SK-N-SH (cell line): ENCODE measurements at regions not wholly inside any gene's neighbourhood (a gene's known extent, or its start where the extent isn't known, plus 50 kb on each side); places are given as distances from the start of the nearest gene placed in this dataset.

Experiments
- CTCF ChIA-PET: fragments of 300-600, 350-600 bp; formaldehyde crosslinking; extraction: SDS; loops from one replicate; lab custom pipeline; 2021; lab: Yijun Ruan, JAX
- POLR2A ChIA-PET: fragments of 350-600 bp; sonication (Branson Sonifier 250); formaldehyde crosslinking; extraction: SDS; loops from one replicate; lab custom pipeline; 2020; ENCODE audit warnings: antibody characterized with exemption, inconsistent platforms; lab: Yijun Ruan, JAX
- DNase-seq: peaks from one replicate; pipeline ENCODE4 v3.0.0; 2012
- H2AFZ ChIP-seq: fragments of 200-600 bp; sonication (generic); 2 replicates; pipeline ENCODE4 v1.8.1; 2016; ENCODE audit warnings: antibody characterized with exemption, mild to moderate bottlenecking, low read depth
- H3F3A ChIP-seq: fragments of 200-600 bp; sonication (generic); replicated peaks from 2 replicates; pipeline ENCODE3; 2016; ENCODE audit warnings: antibody characterized with exemption, mild to moderate bottlenecking; ENCODE audit not compliant: insufficient read depth
- H3K27ac ChIP-seq, 2 experiments: fragments of 200-500 bp in 1 of 2; fragments of 200-600 bp in 1 of 2; sonication (Bioruptor generic) in 1 of 2; sonication (generic), shearing (Covaris generic) in 1 of 2; 2 replicates each; pipeline versions ENCODE4 v1.5.1 to v1.6.1; 2014 to 2016; ENCODE audit warnings: low read depth in 2 of 2, inconsistent platforms in 1 of 2, low read length in 1 of 2, mild to moderate bottlenecking in 1 of 2, mixed read lengths in 1 of 2
- H3K27me3 ChIP-seq: fragments of 200-600 bp; sonication (generic), shearing (Covaris generic); 2 replicates; pipeline ENCODE4 v1.6.1; 2016; ENCODE audit warnings: mixed run types; ENCODE audit not compliant: insufficient read depth
- H3K36me3 ChIP-seq, 2 experiments: fragments of 200-500 bp in 1 of 2; fragments of 200-600 bp in 1 of 2; sonication (Bioruptor generic) in 1 of 2; sonication (generic) in 1 of 2; replicated peaks in 1 of 2; 2 replicates each; pipeline versions ENCODE3 to v1.5.1; 2014 to 2016; ENCODE audit warnings: low read length in 1 of 2, mild to moderate bottlenecking in 1 of 2; ENCODE audit not compliant: insufficient read depth in 2 of 2, control insufficient read depth in 1 of 2
- H3K4me1 ChIP-seq, 2 experiments: fragments of 200-500 bp in 1 of 2; fragments of 200-600 bp in 1 of 2; sonication (Bioruptor generic) in 1 of 2; sonication (generic), shearing (Covaris generic) in 1 of 2; 2 replicates each; pipeline versions ENCODE4 v1.5.1 to v1.6.1; 2014 to 2016; ENCODE audit warnings: low read depth in 1 of 2, low read length in 1 of 2, mixed run types in 1 of 2; ENCODE audit not compliant: insufficient read depth in 2 of 2, control insufficient read depth in 1 of 2
- H3K4me2 ChIP-seq: fragments of 200-600 bp; sonication (generic), shearing (Covaris generic); 2 replicates; pipeline ENCODE4 v1.6.1; 2017; ENCODE audit warnings: mixed run types
- H3K4me3 ChIP-seq, 2 experiments: fragments of 200-500 bp in 1 of 2; fragments of 200-600 bp in 1 of 2; sonication (Bioruptor generic) in 1 of 2; sonication (generic), shearing (Covaris generic) in 1 of 2; 2 replicates each; pipeline versions ENCODE4 v1.5.1 to v1.8.1; 2014 to 2016; ENCODE audit warnings: low read depth in 2 of 2, inconsistent platforms in 1 of 2, low read length in 1 of 2, mild to moderate bottlenecking in 1 of 2, mixed read lengths in 1 of 2, moderate library complexity in 1 of 2
- H3K79me2 ChIP-seq: fragments of 200-600 bp; sonication (generic); 2 replicates; pipeline ENCODE4 v1.8.1; 2017; ENCODE audit warnings: mild to moderate bottlenecking; ENCODE audit not compliant: insufficient read depth
- H3K9ac ChIP-seq: fragments of 200-600 bp; sonication (generic); 2 replicates; pipeline ENCODE4 v1.6.1; 2017; ENCODE audit warnings: mixed run types
- H3K9me2 ChIP-seq: fragments of 200-600 bp; sonication (generic); 2 replicates; pipeline ENCODE4 v1.6.1; 2017; ENCODE audit warnings: mixed run types
- H3K9me3 ChIP-seq: fragments of 200-600 bp; sonication (generic); 2 replicates; pipeline ENCODE4 v1.6.1; 2017; ENCODE audit warnings: mixed run types, mild to moderate bottlenecking, moderate library complexity
- H4K20me1 ChIP-seq: fragments of 200-600 bp; sonication (generic); 2 replicates; pipeline ENCODE4 v1.6.1; 2017; ENCODE audit warnings: mild to moderate bottlenecking, mixed run types; ENCODE audit not compliant: insufficient read depth
- EP300 ChIP-seq, 2 experiments: IDR thresholded peaks; 2 replicates each; pipeline versions ENCODE4 v1.4.0 to v1.6.1; 2012; ENCODE audit warnings: borderline replicate concordance in 1 of 2, low read depth in 1 of 2, low read length in 1 of 2
- EZH2phosphoT487 ChIP-seq: fragments of 200-600 bp; sonication (generic); IDR thresholded peaks from 2 replicates; pipeline ENCODE4 v1.6.1; 2017; ENCODE audit warnings: low read depth, mixed run types, mild to moderate bottlenecking, antibody characterized with exemption, moderate library complexity, borderline replicate concordance
- FOSL2 ChIP-seq: IDR thresholded peaks from 2 replicates; pipeline ENCODE4 v1.4.0; 2012; ENCODE audit warnings: low read depth, mild to moderate bottlenecking, moderate library complexity, borderline replicate concordance
- GABPA ChIP-seq: IDR thresholded peaks from 2 replicates; pipeline ENCODE4 v1.4.0; 2012; ENCODE audit warnings: low read depth, mild to moderate bottlenecking
- GATA2 ChIP-seq: sonication (generic); formaldehyde crosslinking; IDR thresholded peaks from 2 replicates; pipeline ENCODE4 v1.5.0; 2020; ENCODE audit warnings: mild to moderate bottlenecking, missing genetic modification reagents
- JUND ChIP-seq: IDR thresholded peaks from 2 replicates; pipeline ENCODE4 v1.4.0; 2012
- NFIC ChIP-seq: IDR thresholded peaks from 2 replicates; pipeline ENCODE4 v1.4.0; 2012; ENCODE audit warnings: borderline replicate concordance
- RCOR1 ChIP-seq: fragments of 150-350 bp; IDR thresholded peaks from 2 replicates; pipeline ENCODE4 v1.6.1; 2017; ENCODE audit warnings: antibody characterized with exemption, low read length
- RXRA ChIP-seq: IDR thresholded peaks from 2 replicates; pipeline ENCODE4 v1.4.0; 2012; ENCODE audit warnings: low read depth, mild to moderate bottlenecking, borderline replicate concordance
- SMC3 ChIP-seq: IDR thresholded peaks from 2 replicates; pipeline ENCODE4 v1.6.1; 2012; ENCODE audit warnings: low read depth, low read length, improper control_type of control experiment
- TAF1 ChIP-seq: IDR thresholded peaks from 2 replicates; pipeline ENCODE4 v1.6.1; 2012; ENCODE audit warnings: low read depth, mild to moderate bottlenecking, low read length, moderate library complexity, borderline replicate concordance
- TCF12 ChIP-seq: IDR thresholded peaks from 2 replicates; pipeline ENCODE4 v1.4.0; 2012
- WGBS: methylation state at CpG from one replicate; pipeline ENCODE4 v1.1.6; 2017; ENCODE audit warnings: low lambda C conversion rate; 5-methylcytosine and 5-hydroxymethylcytosine counted together
- TF ChIP-seq, protein P1 (sequence below): IDR thresholded peaks from 2 replicates; pipeline ENCODE4 v1.4.0; 2012; ENCODE audit warnings: low read depth, borderline replicate concordance
- TF ChIP-seq, protein P2 (sequence below): IDR thresholded peaks from 2 replicates; pipeline ENCODE4; 2012
- TF ChIP-seq, protein P3 (sequence below): fragments of 150-350 bp; IDR thresholded peaks from 2 replicates; pipeline ENCODE4 v1.6.1; 2017; ENCODE audit warnings: antibody characterized with exemption, low read length, low read depth, borderline replicate concordance
- TF ChIP-seq, protein P4 (sequence below): IDR thresholded peaks from 2 replicates; pipeline ENCODE4 v1.6.1; 2012; ENCODE audit warnings: mild to moderate bottlenecking, low read depth, low read length, moderate library complexity
- TF ChIP-seq, protein P5 (sequence below): IDR thresholded peaks from 2 replicates; pipeline ENCODE4 v1.4.0; 2012; ENCODE audit warnings: low read depth

DNA sequence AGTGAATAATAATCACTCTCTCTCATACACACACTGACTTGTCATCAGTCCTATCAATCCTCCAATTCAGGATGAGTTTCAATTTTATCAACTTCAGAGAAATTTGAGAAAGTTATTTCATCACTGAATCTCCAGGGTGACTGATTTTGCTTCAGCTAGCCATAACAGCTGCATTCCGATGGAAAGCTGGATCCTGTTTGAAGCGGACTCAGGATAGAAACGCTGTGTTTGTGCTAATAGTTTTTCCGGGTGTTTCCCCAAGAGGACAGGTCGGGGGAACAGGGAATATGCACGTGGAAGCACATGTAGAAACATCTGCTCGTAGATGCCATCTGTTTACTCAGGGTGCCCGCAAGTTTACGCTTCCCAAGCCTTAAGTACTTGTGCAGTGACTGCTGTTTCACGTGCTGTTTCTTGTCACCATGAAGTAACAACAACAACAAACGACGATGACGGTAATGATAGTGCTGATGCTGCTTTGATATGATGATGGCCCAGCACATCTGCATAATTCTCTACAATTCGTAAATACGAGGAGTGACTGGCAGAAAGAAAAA, 263.7 kb upstream of the DAPK1 start:
- POLR2A ChIA-PET: interaction anchor here (0.6 kb wide), 1 partner anchor 151 kb away, joined by 4 read pairs; no protein-coding TSS in a partner anchor
- CTCF ChIA-PET: no interaction called here
- Histone ChIP-seq H3K9me3 (no peaks in the 10 kb centered on the region), H3K4me3 (no peak overlapping the region), H3K27ac (no peak overlapping the region), H3K79me2 (no peaks in the 10 kb centered on the region), H2AFZ (no peak overlapping the region), H3K36me3 (no peaks in the 10 kb centered on the region), H4K20me1 (no peaks in the 10 kb centered on the region), H3K9ac (no peak overlapping the region), H3K4me2 (no peak overlapping the region), H3K27me3 (no peaks in the 10 kb centered on the region), H3K9me2 (no peaks in the 10 kb centered on the region)
- 84% methylated on average over 15 of the region's 15 CpGs for WGBS
- TF ChIP-seq EP300 (IDR thresholded peaks at IDR 0.05; ENCODE audit: borderline replicate concordance in 1 of 2, low read depth in 1 of 2, low read length in 1 of 2) (no peak), RCOR1 (no peak), JUND (no peak), TCF12 (no peak)
- TF ChIP-seq, protein P1, sequence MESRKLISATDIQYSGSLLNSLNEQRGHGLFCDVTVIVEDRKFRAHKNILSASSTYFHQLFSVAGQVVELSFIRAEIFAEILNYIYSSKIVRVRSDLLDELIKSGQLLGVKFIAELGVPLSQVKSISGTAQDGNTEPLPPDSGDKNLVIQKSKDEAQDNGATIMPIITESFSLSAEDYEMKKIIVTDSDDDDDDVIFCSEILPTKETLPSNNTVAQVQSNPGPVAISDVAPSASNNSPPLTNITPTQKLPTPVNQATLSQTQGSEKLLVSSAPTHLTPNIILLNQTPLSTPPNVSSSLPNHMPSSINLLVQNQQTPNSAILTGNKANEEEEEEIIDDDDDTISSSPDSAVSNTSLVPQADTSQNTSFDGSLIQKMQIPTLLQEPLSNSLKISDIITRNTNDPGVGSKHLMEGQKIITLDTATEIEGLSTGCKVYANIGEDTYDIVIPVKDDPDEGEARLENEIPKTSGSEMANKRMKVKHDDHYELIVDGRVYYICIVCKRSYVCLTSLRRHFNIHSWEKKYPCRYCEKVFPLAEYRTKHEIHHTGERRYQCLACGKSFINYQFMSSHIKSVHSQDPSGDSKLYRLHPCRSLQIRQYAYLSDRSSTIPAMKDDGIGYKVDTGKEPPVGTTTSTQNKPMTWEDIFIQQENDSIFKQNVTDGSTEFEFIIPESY: no peak
- TF ChIP-seq, protein P2, sequence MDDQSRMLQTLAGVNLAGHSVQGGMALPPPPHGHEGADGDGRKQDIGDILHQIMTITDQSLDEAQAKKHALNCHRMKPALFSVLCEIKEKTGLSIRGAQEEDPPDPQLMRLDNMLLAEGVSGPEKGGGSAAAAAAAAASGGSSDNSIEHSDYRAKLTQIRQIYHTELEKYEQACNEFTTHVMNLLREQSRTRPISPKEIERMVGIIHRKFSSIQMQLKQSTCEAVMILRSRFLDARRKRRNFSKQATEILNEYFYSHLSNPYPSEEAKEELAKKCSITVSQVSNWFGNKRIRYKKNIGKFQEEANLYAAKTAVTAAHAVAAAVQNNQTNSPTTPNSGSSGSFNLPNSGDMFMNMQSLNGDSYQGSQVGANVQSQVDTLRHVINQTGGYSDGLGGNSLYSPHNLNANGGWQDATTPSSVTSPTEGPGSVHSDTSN: no peak
- TF ChIP-seq, all 33 proteins: peak for 0
- Histone ChIP-seq H3K4me1 (no peaks in the 10 kb centered on the region; a peak in 2 of 4 replicates), H3F3A (no peaks in the 10 kb centered on the region)
- DNase-seq: no peak

DNA sequence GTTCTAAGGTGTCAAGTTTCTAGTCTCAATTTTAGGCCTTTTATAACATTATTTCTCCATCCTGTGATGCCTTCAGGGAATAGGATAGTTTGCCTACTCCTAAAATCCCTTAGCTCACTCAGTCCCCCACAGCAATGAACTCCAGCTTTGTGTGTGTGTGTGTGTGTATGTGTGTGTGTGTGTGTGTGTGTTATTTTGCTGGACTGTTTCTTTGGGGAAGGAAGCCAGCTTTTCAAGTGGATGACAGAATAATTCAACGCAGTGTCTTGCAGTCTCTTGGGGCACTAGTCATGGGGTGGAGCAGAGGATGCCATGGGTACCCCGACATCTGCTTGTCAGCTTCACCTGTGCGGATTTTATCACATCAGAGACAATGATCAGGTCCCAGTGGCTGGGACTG, 262.8 kb upstream of the DAPK1 start:
- WGBS: 85% methylated on average over 3 of the region's 3 CpGs
- Histone ChIP-seq H3K79me2 (no peaks in the 10 kb centered on the region), H2AFZ (no peak overlapping the region), H3K27me3 (no peaks in the 10 kb centered on the region), H4K20me1 (no peaks in the 10 kb centered on the region), H3K9me3 (no peaks in the 10 kb centered on the region), H3K9ac (no peak overlapping the region), H3K4me2 (no peak overlapping the region), H3F3A (no peaks in the 10 kb centered on the region), H3K4me3 (no peak overlapping the region), H3K27ac (no peak overlapping the region), H3K36me3 (no peaks in the 10 kb centered on the region), H3K4me1 (peaks cover 0 to 4% of the 10 kb centered on the region in 2 experiments; a peak in 2 of 4 replicates), H3K9me2 (no peaks in the 10 kb centered on the region)
- ChIA-PET CTCF (no interaction called here), POLR2A (no interaction called here)
- DNase-seq: no peak
- TF ChIP-seq FOSL2 (no peak), NFIC (no peak), GATA2 (no peak), GABPA (no peak), EP300 (IDR thresholded peaks at IDR 0.05; ENCODE audit: borderline replicate concordance in 1 of 2, low read depth in 1 of 2, low read length in 1 of 2) (no peak), EZH2phosphoT487 (no peak), SMC3 (no peak), RXRA (no peak), TAF1 (no peak)
- TF ChIP-seq, protein P1: no peak
- TF ChIP-seq, protein P3, sequence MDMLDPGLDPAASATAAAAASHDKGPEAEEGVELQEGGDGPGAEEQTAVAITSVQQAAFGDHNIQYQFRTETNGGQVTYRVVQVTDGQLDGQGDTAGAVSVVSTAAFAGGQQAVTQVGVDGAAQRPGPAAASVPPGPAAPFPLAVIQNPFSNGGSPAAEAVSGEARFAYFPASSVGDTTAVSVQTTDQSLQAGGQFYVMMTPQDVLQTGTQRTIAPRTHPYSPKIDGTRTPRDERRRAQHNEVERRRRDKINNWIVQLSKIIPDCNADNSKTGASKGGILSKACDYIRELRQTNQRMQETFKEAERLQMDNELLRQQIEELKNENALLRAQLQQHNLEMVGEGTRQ: no peak
- TF ChIP-seq, protein P4, sequence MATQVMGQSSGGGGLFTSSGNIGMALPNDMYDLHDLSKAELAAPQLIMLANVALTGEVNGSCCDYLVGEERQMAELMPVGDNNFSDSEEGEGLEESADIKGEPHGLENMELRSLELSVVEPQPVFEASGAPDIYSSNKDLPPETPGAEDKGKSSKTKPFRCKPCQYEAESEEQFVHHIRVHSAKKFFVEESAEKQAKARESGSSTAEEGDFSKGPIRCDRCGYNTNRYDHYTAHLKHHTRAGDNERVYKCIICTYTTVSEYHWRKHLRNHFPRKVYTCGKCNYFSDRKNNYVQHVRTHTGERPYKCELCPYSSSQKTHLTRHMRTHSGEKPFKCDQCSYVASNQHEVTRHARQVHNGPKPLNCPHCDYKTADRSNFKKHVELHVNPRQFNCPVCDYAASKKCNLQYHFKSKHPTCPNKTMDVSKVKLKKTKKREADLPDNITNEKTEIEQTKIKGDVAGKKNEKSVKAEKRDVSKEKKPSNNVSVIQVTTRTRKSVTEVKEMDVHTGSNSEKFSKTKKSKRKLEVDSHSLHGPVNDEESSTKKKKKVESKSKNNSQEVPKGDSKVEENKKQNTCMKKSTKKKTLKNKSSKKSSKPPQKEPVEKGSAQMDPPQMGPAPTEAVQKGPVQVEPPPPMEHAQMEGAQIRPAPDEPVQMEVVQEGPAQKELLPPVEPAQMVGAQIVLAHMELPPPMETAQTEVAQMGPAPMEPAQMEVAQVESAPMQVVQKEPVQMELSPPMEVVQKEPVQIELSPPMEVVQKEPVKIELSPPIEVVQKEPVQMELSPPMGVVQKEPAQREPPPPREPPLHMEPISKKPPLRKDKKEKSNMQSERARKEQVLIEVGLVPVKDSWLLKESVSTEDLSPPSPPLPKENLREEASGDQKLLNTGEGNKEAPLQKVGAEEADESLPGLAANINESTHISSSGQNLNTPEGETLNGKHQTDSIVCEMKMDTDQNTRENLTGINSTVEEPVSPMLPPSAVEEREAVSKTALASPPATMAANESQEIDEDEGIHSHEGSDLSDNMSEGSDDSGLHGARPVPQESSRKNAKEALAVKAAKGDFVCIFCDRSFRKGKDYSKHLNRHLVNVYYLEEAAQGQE: no peak
- TF ChIP-seq, protein P5, sequence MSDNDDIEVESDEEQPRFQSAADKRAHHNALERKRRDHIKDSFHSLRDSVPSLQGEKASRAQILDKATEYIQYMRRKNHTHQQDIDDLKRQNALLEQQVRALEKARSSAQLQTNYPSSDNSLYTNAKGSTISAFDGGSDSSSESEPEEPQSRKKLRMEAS: no peak
